Sigmoid colon (tissue), 4 donors: ENCODE measurements at regions not wholly inside any gene's neighbourhood (a gene's known extent, or its start where the extent isn't known, plus 50 kb on each side); places are given as distances from the start of the nearest gene placed in this dataset.

Source experiments
- POLR2AphosphoS5 ChIP-seq, 4 donors: sonication (generic); formaldehyde crosslinking; IDR thresholded peaks; one replicate each; pipeline ENCODE4 v1.6.1; 2017; ENCODE audit warnings: antibody characterized with exemption in 4 of 4
- TF ChIP-seq, protein P1 (sequence below), 4 experiments: fragments of 450-650 bp in 3 of 4; fragments of 200-600 bp in 1 of 4; IDR thresholded peaks; one replicate each; pipeline ENCODE4 v1.5.1; 2016 to 2019; ENCODE audit warnings: antibody characterized with exemption in 4 of 4, mild to moderate bottlenecking in 3 of 4, moderate library complexity in 2 of 4

DNA sequence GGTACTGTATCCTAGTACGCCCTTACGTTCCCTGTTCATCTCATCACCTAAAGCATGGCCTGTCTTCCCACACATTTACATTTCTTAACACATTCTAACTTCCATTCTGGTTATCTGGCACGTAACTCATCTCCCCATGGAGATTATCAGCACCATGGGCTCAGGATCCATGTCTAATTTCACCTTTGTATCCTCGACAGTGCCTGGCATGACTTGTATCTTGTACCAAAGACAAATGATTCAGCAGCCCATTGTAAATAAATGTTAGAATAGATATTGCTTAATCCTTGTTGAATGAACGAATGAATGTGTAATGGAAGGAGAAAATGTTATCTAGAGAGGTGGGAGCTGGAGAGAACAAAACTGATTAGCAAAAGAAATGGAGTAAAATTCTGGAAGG is 69.7 kb upstream of the TPM1 start:
- TF ChIP-seq POLR2AphosphoS5 (IDR thresholded peaks at IDR 0.05) = no peak
- TF ChIP-seq, protein P1, sequence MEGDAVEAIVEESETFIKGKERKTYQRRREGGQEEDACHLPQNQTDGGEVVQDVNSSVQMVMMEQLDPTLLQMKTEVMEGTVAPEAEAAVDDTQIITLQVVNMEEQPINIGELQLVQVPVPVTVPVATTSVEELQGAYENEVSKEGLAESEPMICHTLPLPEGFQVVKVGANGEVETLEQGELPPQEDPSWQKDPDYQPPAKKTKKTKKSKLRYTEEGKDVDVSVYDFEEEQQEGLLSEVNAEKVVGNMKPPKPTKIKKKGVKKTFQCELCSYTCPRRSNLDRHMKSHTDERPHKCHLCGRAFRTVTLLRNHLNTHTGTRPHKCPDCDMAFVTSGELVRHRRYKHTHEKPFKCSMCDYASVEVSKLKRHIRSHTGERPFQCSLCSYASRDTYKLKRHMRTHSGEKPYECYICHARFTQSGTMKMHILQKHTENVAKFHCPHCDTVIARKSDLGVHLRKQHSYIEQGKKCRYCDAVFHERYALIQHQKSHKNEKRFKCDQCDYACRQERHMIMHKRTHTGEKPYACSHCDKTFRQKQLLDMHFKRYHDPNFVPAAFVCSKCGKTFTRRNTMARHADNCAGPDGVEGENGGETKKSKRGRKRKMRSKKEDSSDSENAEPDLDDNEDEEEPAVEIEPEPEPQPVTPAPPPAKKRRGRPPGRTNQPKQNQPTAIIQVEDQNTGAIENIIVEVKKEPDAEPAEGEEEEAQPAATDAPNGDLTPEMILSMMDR (IDR thresholded peaks at IDR 0.05) = no peak
